ENCODE measurements at regions not wholly inside any gene's neighbourhood (a gene's known extent, or its start where the extent isn't known, plus 50 kb on each side); places are given as distances from the start of the nearest gene placed in this dataset.
A peak's percentile ranks its signal among the peaks of the same experiment; 100 is the strongest.

DNA sequence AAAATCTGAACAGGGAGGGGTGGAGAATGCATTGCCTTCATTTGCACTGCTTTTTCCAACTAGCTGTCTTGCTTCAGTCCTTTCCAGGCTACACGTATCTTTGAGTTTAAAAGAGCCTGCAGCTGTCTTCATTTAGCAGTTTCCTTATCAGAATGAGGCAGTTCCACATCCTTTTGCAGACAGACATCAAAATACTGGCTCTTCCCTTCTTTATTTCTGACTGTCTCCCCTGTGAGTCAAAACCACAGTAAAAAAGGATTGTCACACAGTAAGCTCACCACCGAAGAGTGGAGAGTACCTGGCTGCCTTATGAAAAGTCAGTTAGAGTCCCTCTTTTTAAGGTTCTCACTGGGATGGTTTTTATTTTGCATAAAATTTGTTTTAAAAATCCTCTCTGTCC, 205.5 kb upstream of the CD96 start:
- Histone ChIP-seq H3K9me3 (ENCODE audit: low read length) (no peaks in the 10 kb centered on the region), H3K4me1 (ENCODE audit: insufficient read depth, low read length, severe bottlenecking) (no peaks in the 10 kb centered on the region), H3K27me3 (ENCODE audit: insufficient read depth, low read length) (no peaks in the 10 kb centered on the region), H2AFZ (ENCODE audit: low read length) (no peak overlapping the region), H3K36me3 (ENCODE audit: insufficient read depth, low read length) (no peaks in the 10 kb centered on the region), H3K9ac (ENCODE audit: low read length) (no peak overlapping the region), H4K20me1 (ENCODE audit: insufficient read depth, low read length) (no peaks in the 10 kb centered on the region), H3F3A (ENCODE audit: insufficient read depth, low read length) (no peaks in the 10 kb centered on the region), H3K27ac (ENCODE audit: low read depth, low read length, poor library complexity, severe bottlenecking) (no peak overlapping the region), H3K4me3 (ENCODE audit: low read depth, low read length, poor library complexity, severe bottlenecking) (no peak overlapping the region), H3K79me2 (ENCODE audit: insufficient read depth, low read length) (no peaks in the 10 kb centered on the region), H3K4me2 (ENCODE audit: low read length) (no peak overlapping the region), H3K9me2 (ENCODE audit: low read depth, low read length) (no peaks in the 10 kb centered on the region)
- TF ChIP-seq, protein P1, sequence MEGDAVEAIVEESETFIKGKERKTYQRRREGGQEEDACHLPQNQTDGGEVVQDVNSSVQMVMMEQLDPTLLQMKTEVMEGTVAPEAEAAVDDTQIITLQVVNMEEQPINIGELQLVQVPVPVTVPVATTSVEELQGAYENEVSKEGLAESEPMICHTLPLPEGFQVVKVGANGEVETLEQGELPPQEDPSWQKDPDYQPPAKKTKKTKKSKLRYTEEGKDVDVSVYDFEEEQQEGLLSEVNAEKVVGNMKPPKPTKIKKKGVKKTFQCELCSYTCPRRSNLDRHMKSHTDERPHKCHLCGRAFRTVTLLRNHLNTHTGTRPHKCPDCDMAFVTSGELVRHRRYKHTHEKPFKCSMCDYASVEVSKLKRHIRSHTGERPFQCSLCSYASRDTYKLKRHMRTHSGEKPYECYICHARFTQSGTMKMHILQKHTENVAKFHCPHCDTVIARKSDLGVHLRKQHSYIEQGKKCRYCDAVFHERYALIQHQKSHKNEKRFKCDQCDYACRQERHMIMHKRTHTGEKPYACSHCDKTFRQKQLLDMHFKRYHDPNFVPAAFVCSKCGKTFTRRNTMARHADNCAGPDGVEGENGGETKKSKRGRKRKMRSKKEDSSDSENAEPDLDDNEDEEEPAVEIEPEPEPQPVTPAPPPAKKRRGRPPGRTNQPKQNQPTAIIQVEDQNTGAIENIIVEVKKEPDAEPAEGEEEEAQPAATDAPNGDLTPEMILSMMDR (IDR thresholded peaks at IDR 0.05; ENCODE audit: low read length): no peak
- TF ChIP-seq EZH2 (IDR thresholded peaks at IDR 0.05; ENCODE audit: borderline replicate concordance, low read length): no peak

GRCh38 chr3:111338059-111338698, 203.8 kb upstream of the CD96 start:
- no peaks in the 10 kb centered on the region for H3F3A ChIP-seq (ENCODE audit: insufficient read depth, low read length)
- H3K9me2 ChIP-seq (ENCODE audit: low read depth, low read length): no peaks in the 10 kb centered on the region
- no peaks in the 10 kb centered on the region for H3K4me1 ChIP-seq (ENCODE audit: insufficient read depth, low read length, severe bottlenecking)
- TF ChIP-seq, protein P1 (IDR thresholded peaks at IDR 0.05; ENCODE audit: low read length): peak; percentile 90
- no peak for TF ChIP-seq EZH2 (IDR thresholded peaks at IDR 0.05; ENCODE audit: borderline replicate concordance, low read length)
- H3K27ac ChIP-seq (ENCODE audit: low read depth, low read length, poor library complexity, severe bottlenecking): no peak overlapping the region
- H2AFZ ChIP-seq (ENCODE audit: low read length): no peak overlapping the region
- no peaks in the 10 kb centered on the region for H3K36me3 ChIP-seq (ENCODE audit: insufficient read depth, low read length)
- no peaks in the 10 kb centered on the region for H3K79me2 ChIP-seq (ENCODE audit: insufficient read depth, low read length)
- no peak overlapping the region for H3K4me2 ChIP-seq (ENCODE audit: low read length)
- no peaks in the 10 kb centered on the region for H3K27me3 ChIP-seq (ENCODE audit: insufficient read depth, low read length)
- H3K9me3 ChIP-seq (ENCODE audit: low read length): no peaks in the 10 kb centered on the region
- H4K20me1 ChIP-seq (ENCODE audit: insufficient read depth, low read length): no peaks in the 10 kb centered on the region
- H3K4me3 ChIP-seq (ENCODE audit: low read depth, low read length, poor library complexity, severe bottlenecking): no peak overlapping the region
- H3K9ac ChIP-seq (ENCODE audit: low read length): no peak overlapping the region

- Histone ChIP-seq H4K20me1 (ENCODE audit: insufficient read depth, low read length) (no peaks in the 10 kb centered on the region), H2AFZ (ENCODE audit: low read length) (no peak overlapping the region), H3F3A (ENCODE audit: insufficient read depth, low read length) (no peaks in the 10 kb centered on the region), H3K27ac (ENCODE audit: low read depth, low read length, poor library complexity, severe bottlenecking) (no peak overlapping the region), H3K4me3 (ENCODE audit: low read depth, low read length, poor library complexity, severe bottlenecking) (no peak overlapping the region), H3K4me1 (ENCODE audit: insufficient read depth, low read length, severe bottlenecking) (no peaks in the 10 kb centered on the region), H3K4me2 (ENCODE audit: low read length) (no peak overlapping the region), H3K9me2 (ENCODE audit: low read depth, low read length) (no peaks in the 10 kb centered on the region), H3K9me3 (ENCODE audit: low read length) (no peaks in the 10 kb centered on the region), H3K9ac (ENCODE audit: low read length) (no peak overlapping the region), H3K79me2 (ENCODE audit: insufficient read depth, low read length) (no peaks in the 10 kb centered on the region), H3K36me3 (ENCODE audit: insufficient read depth, low read length) (no peaks in the 10 kb centered on the region), H3K27me3 (ENCODE audit: insufficient read depth, low read length) (no peaks in the 10 kb centered on the region)
- TF ChIP-seq EZH2 (IDR thresholded peaks at IDR 0.05; ENCODE audit: borderline replicate concordance, low read length): no peak
- TF ChIP-seq, protein P1 (IDR thresholded peaks at IDR 0.05; ENCODE audit: low read length): no peak
Measured at GRCh38 chr3:111339017-111339416, 203.0 kb upstream of the CD96 start.
